ENCODE measurements at regions not wholly inside any gene's neighbourhood (a gene's known extent, or its start where the extent isn't known, plus 50 kb on each side); places are given as distances from the start of the nearest gene placed in this dataset.

- 42 to 47% methylated on average over 13 of the region's 13 CpGs for WGBS, 2 donors
- no peaks in the 10 kb centered on the region for H3K36me3 ChIP-seq (ENCODE audit: control insufficient read depth in 2 of 2, insufficient read depth in 2 of 2, low read length in 1 of 2)
- H3K4me3 ChIP-seq (ENCODE audit: low read depth in 1 of 2, low read length in 2 of 2) = no peak overlapping the region
- peaks cover 0 to 2% of the 10 kb centered on the region in 2 donors for H3K27me3 ChIP-seq (ENCODE audit: control insufficient read depth in 1 of 2, insufficient read depth in 2 of 2, low read length in 2 of 2)
- H3K4me1 ChIP-seq (ENCODE audit: control insufficient read depth in 2 of 2, insufficient read depth in 2 of 2, low read length in 1 of 2) = no peaks in the 10 kb centered on the region
- no peak overlapping the region for H3K27ac ChIP-seq (ENCODE audit: low read depth in 2 of 2, low read length in 1 of 2)
- H3K9me3 ChIP-seq (ENCODE audit: control insufficient read depth in 2 of 2, insufficient read depth in 1 of 2, low read depth in 1 of 2, low read length in 1 of 2) = peaks cover 0 to 9% of the 10 kb centered on the region in 2 donors
Measured at GRCh38 chr19:13573056-13573667, 66.9 kb upstream of the CACNA1A start.

GRCh38 chr19:13561461-13561860, 55.2 kb upstream of the CACNA1A start:
- no peaks in the 10 kb centered on the region for H3K4me1 ChIP-seq (ENCODE audit: control insufficient read depth in 2 of 2, insufficient read depth in 2 of 2, low read length in 1 of 2)
- no peak overlapping the region for H3K27ac ChIP-seq (ENCODE audit: low read depth in 2 of 2, low read length in 1 of 2)
- WGBS, 2 donors = 82 to 88% methylated on average over 4 of the region's 4 CpGs
- H3K9me3 ChIP-seq (ENCODE audit: control insufficient read depth in 2 of 2, insufficient read depth in 1 of 2, low read depth in 1 of 2, low read length in 1 of 2) = no peaks in the 10 kb centered on the region
- no peaks in the 10 kb centered on the region for H3K36me3 ChIP-seq (ENCODE audit: control insufficient read depth in 2 of 2, insufficient read depth in 2 of 2, low read length in 1 of 2)
- no peak overlapping the region for H3K4me3 ChIP-seq (ENCODE audit: low read depth in 1 of 2, low read length in 2 of 2)
- H3K27me3 ChIP-seq (ENCODE audit: control insufficient read depth in 1 of 2, insufficient read depth in 2 of 2, low read length in 2 of 2) = no peaks in the 10 kb centered on the region

- Histone ChIP-seq H3K9me3 (ENCODE audit: control insufficient read depth in 2 of 2, insufficient read depth in 1 of 2, low read depth in 1 of 2, low read length in 1 of 2) (no peaks in the 10 kb centered on the region), H3K4me3 (ENCODE audit: low read depth in 1 of 2, low read length in 2 of 2) (no peak overlapping the region), H3K4me1 (ENCODE audit: control insufficient read depth in 2 of 2, insufficient read depth in 2 of 2, low read length in 1 of 2) (no peaks in the 10 kb centered on the region), H3K27me3 (ENCODE audit: control insufficient read depth in 1 of 2, insufficient read depth in 2 of 2, low read length in 2 of 2) (peaks cover 0 to 3% of the 10 kb centered on the region in 2 donors), H3K36me3 (ENCODE audit: control insufficient read depth in 2 of 2, insufficient read depth in 2 of 2, low read length in 1 of 2) (no peaks in the 10 kb centered on the region), H3K27ac (ENCODE audit: low read depth in 2 of 2, low read length in 1 of 2) (no peak overlapping the region)
- WGBS, 2 donors = 42 to 48% methylated on average over 7 of the region's 7 CpGs
Measured at GRCh38 chr19:13557756-13558398, 51.6 kb upstream of the CACNA1A start.

GRCh38 chr19:13556552-13556951, 50.3 kb upstream of the CACNA1A start:
- H3K4me1 ChIP-seq (ENCODE audit: control insufficient read depth in 2 of 2, insufficient read depth in 2 of 2, low read length in 1 of 2) = no peaks in the 10 kb centered on the region
- 77 to 80% methylated on average over 9 of the region's 9 CpGs for WGBS, 2 donors
- no peak overlapping the region for H3K4me3 ChIP-seq (ENCODE audit: low read depth in 1 of 2, low read length in 2 of 2)
- H3K9me3 ChIP-seq (ENCODE audit: control insufficient read depth in 2 of 2, insufficient read depth in 1 of 2, low read depth in 1 of 2, low read length in 1 of 2) = no peaks in the 10 kb centered on the region
- no peak overlapping the region for H3K27ac ChIP-seq (ENCODE audit: low read depth in 2 of 2, low read length in 1 of 2)
- peaks cover 0 to 3% of the 10 kb centered on the region in 2 donors for H3K27me3 ChIP-seq (ENCODE audit: control insufficient read depth in 1 of 2, insufficient read depth in 2 of 2, low read length in 2 of 2)
- no peaks in the 10 kb centered on the region for H3K36me3 ChIP-seq (ENCODE audit: control insufficient read depth in 2 of 2, insufficient read depth in 2 of 2, low read length in 1 of 2)
